SK-N-SH (cell line): ENCODE measurements at regions not wholly inside any gene's neighbourhood (a gene's known extent, or its start where the extent isn't known, plus 50 kb on each side); places are given as distances from the start of the nearest gene placed in this dataset.

ENCODE experiments used
- CTCF ChIA-PET: fragments of 300-600, 350-600 bp; formaldehyde crosslinking; extraction: SDS; loops from one replicate; lab custom pipeline; 2021; lab: Yijun Ruan, JAX
- POLR2A ChIA-PET: fragments of 350-600 bp; sonication (Branson Sonifier 250); formaldehyde crosslinking; extraction: SDS; loops from one replicate; lab custom pipeline; 2020; ENCODE audit warnings: antibody characterized with exemption, inconsistent platforms; lab: Yijun Ruan, JAX
- DNase-seq: peaks from one replicate; pipeline ENCODE4 v3.0.0; 2012
- H2AFZ ChIP-seq: fragments of 200-600 bp; sonication (generic); 2 replicates; pipeline ENCODE4 v1.8.1; 2016; ENCODE audit warnings: antibody characterized with exemption, mild to moderate bottlenecking, low read depth
- H3F3A ChIP-seq: fragments of 200-600 bp; sonication (generic); replicated peaks from 2 replicates; pipeline ENCODE3; 2016; ENCODE audit warnings: antibody characterized with exemption, mild to moderate bottlenecking; ENCODE audit not compliant: insufficient read depth
- H3K27ac ChIP-seq, 2 experiments: fragments of 200-500 bp in 1 of 2; fragments of 200-600 bp in 1 of 2; sonication (Bioruptor generic) in 1 of 2; sonication (generic), shearing (Covaris generic) in 1 of 2; 2 replicates each; pipeline versions ENCODE4 v1.5.1 to v1.6.1; 2014 to 2016; ENCODE audit warnings: low read depth in 2 of 2, inconsistent platforms in 1 of 2, low read length in 1 of 2, mild to moderate bottlenecking in 1 of 2, mixed read lengths in 1 of 2
- H3K27me3 ChIP-seq: fragments of 200-600 bp; sonication (generic), shearing (Covaris generic); 2 replicates; pipeline ENCODE4 v1.6.1; 2016; ENCODE audit warnings: mixed run types; ENCODE audit not compliant: insufficient read depth
- H3K36me3 ChIP-seq, 2 experiments: fragments of 200-500 bp in 1 of 2; fragments of 200-600 bp in 1 of 2; sonication (Bioruptor generic) in 1 of 2; sonication (generic) in 1 of 2; replicated peaks in 1 of 2; 2 replicates each; pipeline versions ENCODE3 to v1.5.1; 2014 to 2016; ENCODE audit warnings: low read length in 1 of 2, mild to moderate bottlenecking in 1 of 2; ENCODE audit not compliant: insufficient read depth in 2 of 2, control insufficient read depth in 1 of 2
- H3K4me1 ChIP-seq, 2 experiments: fragments of 200-500 bp in 1 of 2; fragments of 200-600 bp in 1 of 2; sonication (Bioruptor generic) in 1 of 2; sonication (generic), shearing (Covaris generic) in 1 of 2; 2 replicates each; pipeline versions ENCODE4 v1.5.1 to v1.6.1; 2014 to 2016; ENCODE audit warnings: low read depth in 1 of 2, low read length in 1 of 2, mixed run types in 1 of 2; ENCODE audit not compliant: insufficient read depth in 2 of 2, control insufficient read depth in 1 of 2
- H3K4me2 ChIP-seq: fragments of 200-600 bp; sonication (generic), shearing (Covaris generic); 2 replicates; pipeline ENCODE4 v1.6.1; 2017; ENCODE audit warnings: mixed run types
- H3K4me3 ChIP-seq, 2 experiments: fragments of 200-500 bp in 1 of 2; fragments of 200-600 bp in 1 of 2; sonication (Bioruptor generic) in 1 of 2; sonication (generic), shearing (Covaris generic) in 1 of 2; 2 replicates each; pipeline versions ENCODE4 v1.5.1 to v1.8.1; 2014 to 2016; ENCODE audit warnings: low read depth in 2 of 2, inconsistent platforms in 1 of 2, low read length in 1 of 2, mild to moderate bottlenecking in 1 of 2, mixed read lengths in 1 of 2, moderate library complexity in 1 of 2
- H3K79me2 ChIP-seq: fragments of 200-600 bp; sonication (generic); 2 replicates; pipeline ENCODE4 v1.8.1; 2017; ENCODE audit warnings: mild to moderate bottlenecking; ENCODE audit not compliant: insufficient read depth
- H3K9ac ChIP-seq: fragments of 200-600 bp; sonication (generic); 2 replicates; pipeline ENCODE4 v1.6.1; 2017; ENCODE audit warnings: mixed run types
- H3K9me2 ChIP-seq: fragments of 200-600 bp; sonication (generic); 2 replicates; pipeline ENCODE4 v1.6.1; 2017; ENCODE audit warnings: mixed run types
- H3K9me3 ChIP-seq: fragments of 200-600 bp; sonication (generic); 2 replicates; pipeline ENCODE4 v1.6.1; 2017; ENCODE audit warnings: mixed run types, mild to moderate bottlenecking, moderate library complexity
- H4K20me1 ChIP-seq: fragments of 200-600 bp; sonication (generic); 2 replicates; pipeline ENCODE4 v1.6.1; 2017; ENCODE audit warnings: mild to moderate bottlenecking, mixed run types; ENCODE audit not compliant: insufficient read depth
- ELF1 ChIP-seq: IDR thresholded peaks from 2 replicates; pipeline ENCODE4 v1.4.0; 2012
- EZH2phosphoT487 ChIP-seq: fragments of 200-600 bp; sonication (generic); IDR thresholded peaks from 2 replicates; pipeline ENCODE4 v1.6.1; 2017; ENCODE audit warnings: low read depth, mixed run types, mild to moderate bottlenecking, antibody characterized with exemption, moderate library complexity, borderline replicate concordance
- GATA2 ChIP-seq: sonication (generic); formaldehyde crosslinking; IDR thresholded peaks from 2 replicates; pipeline ENCODE4 v1.5.0; 2020; ENCODE audit warnings: mild to moderate bottlenecking, missing genetic modification reagents
- JUND ChIP-seq: IDR thresholded peaks from 2 replicates; pipeline ENCODE4 v1.4.0; 2012
- MXI1 ChIP-seq: IDR thresholded peaks from 2 replicates; pipeline ENCODE4 v1.6.1; 2012; ENCODE audit warnings: mild to moderate bottlenecking, low read depth, low read length, improper control_type of control experiment
- POLR2AphosphoS5 ChIP-seq: IDR thresholded peaks from 2 replicates; pipeline ENCODE4 v1.6.1; 2012; ENCODE audit warnings: low read depth, low read length
- RCOR1 ChIP-seq: fragments of 150-350 bp; IDR thresholded peaks from 2 replicates; pipeline ENCODE4 v1.6.1; 2017; ENCODE audit warnings: antibody characterized with exemption, low read length
- RFX5 ChIP-seq: IDR thresholded peaks from 2 replicates; pipeline ENCODE4 v1.6.1; 2012; ENCODE audit warnings: mild to moderate bottlenecking, improper control_type of control experiment, low read length
- TAF1 ChIP-seq: IDR thresholded peaks from 2 replicates; pipeline ENCODE4 v1.6.1; 2012; ENCODE audit warnings: low read depth, mild to moderate bottlenecking, low read length, moderate library complexity, borderline replicate concordance
- TEAD4 ChIP-seq: IDR thresholded peaks from 2 replicates; pipeline ENCODE4 v1.4.0; 2012; ENCODE audit warnings: mild to moderate bottlenecking, borderline replicate concordance; ENCODE audit not compliant: insufficient read depth
- YY1 ChIP-seq: IDR thresholded peaks from 2 replicates; pipeline ENCODE4 v1.4.0; 2012; ENCODE audit warnings: low read depth, mild to moderate bottlenecking
- WGBS: methylation state at CpG from one replicate; pipeline ENCODE4 v1.1.6; 2017; ENCODE audit warnings: low lambda C conversion rate; 5-methylcytosine and 5-hydroxymethylcytosine counted together
- TF ChIP-seq, protein P1 (sequence below): IDR thresholded peaks from 2 replicates; pipeline ENCODE4 v1.4.0; 2012; ENCODE audit warnings: low read depth
- TF ChIP-seq, protein P2 (sequence below): fragments of 150-350 bp; IDR thresholded peaks from 2 replicates; pipeline ENCODE4 v1.6.1; 2016; ENCODE audit warnings: mild to moderate bottlenecking, low read depth, low read length
- TF ChIP-seq, protein P3 (sequence below): fragments of 150-350 bp; IDR thresholded peaks from 2 replicates; pipeline ENCODE4 v1.6.1; 2017; ENCODE audit warnings: antibody characterized with exemption, low read length, low read depth, borderline replicate concordance
- TF ChIP-seq, protein P4 (sequence below): IDR thresholded peaks from 2 replicates; pipeline ENCODE4 v1.4.0; 2012; ENCODE audit warnings: low read depth, borderline replicate concordance

DNA sequence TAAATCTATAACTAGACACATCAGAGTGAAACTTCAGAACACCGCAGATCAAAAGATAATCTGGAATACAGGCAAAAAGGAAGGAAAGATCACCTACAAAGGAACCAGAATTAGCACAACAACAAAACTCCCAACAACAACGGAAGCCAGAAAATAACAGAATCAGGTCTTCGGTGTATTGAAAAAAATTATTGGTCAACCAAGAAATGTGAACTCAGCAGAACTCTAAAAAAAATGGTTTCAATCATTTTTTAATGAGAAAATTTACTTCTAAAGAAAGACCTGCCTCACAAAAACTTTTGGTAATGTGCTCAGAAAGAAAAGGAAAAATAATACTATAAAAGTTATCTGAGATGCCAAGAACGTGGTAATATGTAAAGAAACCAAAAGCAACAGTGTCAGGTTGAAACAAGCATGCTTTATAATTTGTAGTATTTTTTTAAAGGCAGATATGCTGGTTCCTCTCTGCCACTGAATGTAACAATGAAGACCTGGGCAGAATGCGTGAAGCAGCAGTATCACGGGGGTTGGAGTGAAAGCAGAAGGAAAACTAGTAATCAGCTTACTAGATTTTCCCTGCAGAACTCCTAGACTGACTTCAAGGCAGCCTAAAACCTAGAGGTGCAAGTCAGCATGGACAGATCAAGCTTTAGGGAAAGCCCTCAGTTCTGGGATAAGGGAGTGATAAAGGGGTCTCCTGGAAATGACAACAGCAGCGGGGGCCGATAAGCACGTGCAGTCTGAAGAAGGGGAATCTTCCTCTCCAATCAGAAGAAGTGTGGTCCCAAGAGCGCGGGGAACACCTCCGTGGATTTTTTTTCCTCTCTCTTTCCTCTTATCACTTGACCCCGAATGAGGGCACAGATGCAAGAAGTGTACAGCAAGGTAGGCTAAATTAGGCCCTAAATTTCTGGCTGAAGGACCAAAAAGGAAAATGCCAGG lies 80.9 kb upstream of the TEKT1 start:
- Histone ChIP-seq H3K9me3 (no peaks in the 10 kb centered on the region), H3K36me3 (no peaks in the 10 kb centered on the region), H3F3A (no peaks in the 10 kb centered on the region), H2AFZ (peak overlapping the region; percentile 52; the same call in 1 of the 2 replicates), H3K79me2 (0 out of 2 replicates have a peak, but pooled peaks cover 8% of the 10 kb centered on the region), H3K4me3 (no peak overlapping the region), H3K27me3 (no peaks in the 10 kb centered on the region), H3K4me1 (peaks cover 0 to 5% of the 10 kb centered on the region in 2 experiments; a peak in 1 of 4 replicates), H4K20me1 (no peaks in the 10 kb centered on the region), H3K9ac (no peak overlapping the region), H3K4me2 (0 out of 2 replicates have a peak overlapping the region, but pooled peaks have one; percentile 14), H3K9me2 (no peaks in the 10 kb centered on the region), H3K27ac (no peak overlapping the region)
- WGBS, result 60% methylated on average over 13 of the region's 13 CpGs
- DNase-seq, result no peak
- CTCF ChIA-PET, result interaction anchor here (0.6 to 4.7 kb wide), 5 partner anchors 92 to 228 kb away, joined by 3 to 64 read pairs (median 4); partner anchors contain the start of gene BCL6B
- POLR2A ChIA-PET, result no interaction called here
- no peak for TF ChIP-seq YY1
- TF ChIP-seq RCOR1, result no peak
- TF ChIP-seq MXI1, result no peak
- TF ChIP-seq RFX5, result no peak
- no peak for TF ChIP-seq TEAD4
- TF ChIP-seq, protein P1, sequence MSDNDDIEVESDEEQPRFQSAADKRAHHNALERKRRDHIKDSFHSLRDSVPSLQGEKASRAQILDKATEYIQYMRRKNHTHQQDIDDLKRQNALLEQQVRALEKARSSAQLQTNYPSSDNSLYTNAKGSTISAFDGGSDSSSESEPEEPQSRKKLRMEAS, result no peak
- no peak for TF ChIP-seq ELF1
- no peak for TF ChIP-seq TAF1
- TF ChIP-seq, protein P2, sequence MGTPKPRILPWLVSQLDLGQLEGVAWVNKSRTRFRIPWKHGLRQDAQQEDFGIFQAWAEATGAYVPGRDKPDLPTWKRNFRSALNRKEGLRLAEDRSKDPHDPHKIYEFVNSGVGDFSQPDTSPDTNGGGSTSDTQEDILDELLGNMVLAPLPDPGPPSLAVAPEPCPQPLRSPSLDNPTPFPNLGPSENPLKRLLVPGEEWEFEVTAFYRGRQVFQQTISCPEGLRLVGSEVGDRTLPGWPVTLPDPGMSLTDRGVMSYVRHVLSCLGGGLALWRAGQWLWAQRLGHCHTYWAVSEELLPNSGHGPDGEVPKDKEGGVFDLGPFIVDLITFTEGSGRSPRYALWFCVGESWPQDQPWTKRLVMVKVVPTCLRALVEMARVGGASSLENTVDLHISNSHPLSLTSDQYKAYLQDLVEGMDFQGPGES, result no peak
- TF ChIP-seq JUND, result no peak
- TF ChIP-seq, protein P3, sequence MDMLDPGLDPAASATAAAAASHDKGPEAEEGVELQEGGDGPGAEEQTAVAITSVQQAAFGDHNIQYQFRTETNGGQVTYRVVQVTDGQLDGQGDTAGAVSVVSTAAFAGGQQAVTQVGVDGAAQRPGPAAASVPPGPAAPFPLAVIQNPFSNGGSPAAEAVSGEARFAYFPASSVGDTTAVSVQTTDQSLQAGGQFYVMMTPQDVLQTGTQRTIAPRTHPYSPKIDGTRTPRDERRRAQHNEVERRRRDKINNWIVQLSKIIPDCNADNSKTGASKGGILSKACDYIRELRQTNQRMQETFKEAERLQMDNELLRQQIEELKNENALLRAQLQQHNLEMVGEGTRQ, result no peak
- no peak for TF ChIP-seq EZH2phosphoT487
- TF ChIP-seq, protein P4, sequence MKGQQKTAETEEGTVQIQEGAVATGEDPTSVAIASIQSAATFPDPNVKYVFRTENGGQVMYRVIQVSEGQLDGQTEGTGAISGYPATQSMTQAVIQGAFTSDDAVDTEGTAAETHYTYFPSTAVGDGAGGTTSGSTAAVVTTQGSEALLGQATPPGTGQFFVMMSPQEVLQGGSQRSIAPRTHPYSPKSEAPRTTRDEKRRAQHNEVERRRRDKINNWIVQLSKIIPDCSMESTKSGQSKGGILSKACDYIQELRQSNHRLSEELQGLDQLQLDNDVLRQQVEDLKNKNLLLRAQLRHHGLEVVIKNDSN, result no peak
- no peak for TF ChIP-seq GATA2
- TF ChIP-seq POLR2AphosphoS5, result no peak
